Gastroesophageal sphincter (tissue), 4 donors: ENCODE measurements at regions not wholly inside any gene's neighbourhood (a gene's known extent, or its start where the extent isn't known, plus 50 kb on each side); places are given as distances from the start of the nearest gene placed in this dataset.

Experiments
- ATAC-seq: fragments of 150-250 bp; one replicate; pipeline ENCODE4 v1.9.1; 2016; ENCODE audit warnings: mild to moderate bottlenecking, moderate library complexity
- H3K27ac ChIP-seq, 4 donors: fragments of 200-600 bp; sonication (generic) in 3 of 4; 1 replicate in 3 of 4; 2 replicates in 1 of 4; pipeline ENCODE4 v1.5.1; 2016 to 2019
- H3K27me3 ChIP-seq: fragments of 200-600 bp; sonication (generic); one replicate; pipeline ENCODE4 v1.5.1; 2019
- H3K36me3 ChIP-seq, 2 donors: fragments of 200-600 bp; sonication (generic); one replicate each; pipeline ENCODE4 v1.5.1; 2019; ENCODE audit warnings: control low read depth in 1 of 2
- H3K4me1 ChIP-seq, 3 donors: fragments of 200-600 bp; sonication (generic); 1 replicate in 2 of 3; 2 replicates in 1 of 3; pipeline ENCODE4 v1.5.1; 2016 to 2019; ENCODE audit warnings: control low read depth in 2 of 3
- H3K4me3 ChIP-seq, 2 donors: fragments of 200-600 bp; sonication (generic); one replicate each; pipeline ENCODE4 v1.5.1; 2019; ENCODE audit warnings: mild to moderate bottlenecking in 1 of 2, moderate library complexity in 1 of 2
- H3K9me3 ChIP-seq, 3 donors: fragments of 200-600 bp; sonication (generic); one replicate each; pipeline ENCODE4 v1.5.1; 2017 to 2019; ENCODE audit warnings: control low read depth in 2 of 3
- CTCF ChIP-seq, 4 experiments: fragments of 200-600 bp in 2 of 4; fragments of 450-650 bp in 2 of 4; sonication (generic) in 1 of 4; IDR thresholded peaks; one replicate each; pipeline ENCODE4 v1.5.1; 2017 to 2019; ENCODE audit warnings: antibody characterized with exemption in 4 of 4, mild to moderate bottlenecking in 2 of 4, moderate library complexity in 2 of 4
- EP300 ChIP-seq: sonication (generic); formaldehyde crosslinking; IDR thresholded peaks from one replicate; pipeline ENCODE4 v1.6.1; 2017; ENCODE audit warnings: antibody characterized with exemption, mild to moderate bottlenecking
- POLR2A ChIP-seq, 2 donors: fragments of 450-650 bp; IDR thresholded peaks; one replicate each; pipeline ENCODE4 v1.6.1; 2017; ENCODE audit warnings: antibody characterized with exemption in 2 of 2, mild to moderate bottlenecking in 2 of 2, moderate library complexity in 1 of 2
- POLR2AphosphoS5 ChIP-seq: sonication (generic); formaldehyde crosslinking; IDR thresholded peaks from one replicate; pipeline ENCODE4 v1.6.1; 2017; ENCODE audit warnings: antibody characterized with exemption
- WGBS, 2 donors: methylation state at CpG; one replicate each; pipeline ENCODE4 v1.1.5; 2018; ENCODE audit warnings: low coverage in 1 of 2; 5-methylcytosine and 5-hydroxymethylcytosine counted together

- H3K36me3 ChIP-seq = no peaks in the 10 kb centered on the region
- TF ChIP-seq EP300 (no peak), POLR2AphosphoS5 (no peak), POLR2A (IDR thresholded peaks at IDR 0.05) (no peak), CTCF (IDR thresholded peaks at IDR 0.05) (no peak)
- H3K27ac ChIP-seq = no peak overlapping the region
- no peak overlapping the region for H3K4me3 ChIP-seq
- H3K9me3 ChIP-seq = no peaks in the 10 kb centered on the region
- H3K4me1 ChIP-seq = peaks cover 10 to 44% (median 16%) of the 10 kb centered on the region in 3 donors
- 89% methylated on average over 3 of the region's 3 CpGs; no CpG with 5 or more reads in 1 of the 2 donors for WGBS, 2 donors
- no peak for ATAC-seq
- no peaks in the 10 kb centered on the region for H3K27me3 ChIP-seq
Observed at GRCh38 chr16:86347090-86347489, 163.2 kb upstream of the FOXF1 start.

- no peak for ATAC-seq
- Histone ChIP-seq H3K36me3 (no peaks in the 10 kb centered on the region), H3K27ac (no peak overlapping the region), H3K27me3 (no peaks in the 10 kb centered on the region), H3K4me1 (peaks cover 3 to 35% (median 11%) of the 10 kb centered on the region in 3 donors), H3K4me3 (no peak overlapping the region), H3K9me3 (no peaks in the 10 kb centered on the region)
- 83 to 91% methylated on average over 1 to 2 of the region's 11 CpGs for whole genome bisulfite sequencing, 2 donors
- no peak for TF ChIP-seq CTCF (IDR thresholded peaks at IDR 0.05)
- no peak for TF ChIP-seq POLR2AphosphoS5
- no peak for TF ChIP-seq POLR2A (IDR thresholded peaks at IDR 0.05)
- no peak for TF ChIP-seq EP300
Observed at GRCh38 chr16:86347916-86348555, 162.3 kb upstream of the FOXF1 start.

- Histone ChIP-seq H3K4me3 (no peak overlapping the region), H3K27ac (no peak overlapping the region), H3K9me3 (no peaks in the 10 kb centered on the region), H3K4me1 (peaks cover 0 to 24% (median 2%) of the 10 kb centered on the region in 3 donors), H3K27me3 (no peaks in the 10 kb centered on the region), H3K36me3 (no peaks in the 10 kb centered on the region)
- TF ChIP-seq CTCF (IDR thresholded peaks at IDR 0.05) (no peak), POLR2A (IDR thresholded peaks at IDR 0.05) (no peak), POLR2AphosphoS5 (no peak), EP300 (no peak)
- 82 to 87% methylated on average over 3 to 5 of the region's 5 CpGs for WGBS, 2 donors
- no peak for ATAC-seq
Observed at GRCh38 chr16:86349338-86349900, 160.9 kb upstream of the FOXF1 start.

GRCh38 chr16:86350289-86350688 is 160.0 kb upstream of the FOXF1 start:
- no peak for ATAC-seq
- Histone ChIP-seq H3K27ac (no peak overlapping the region), H3K27me3 (no peaks in the 10 kb centered on the region), H3K4me3 (no peak overlapping the region), H3K9me3 (no peaks in the 10 kb centered on the region), H3K4me1 (peaks cover 0 to 19% (median 0%) of the 10 kb centered on the region in 3 donors), H3K36me3 (no peaks in the 10 kb centered on the region)
- WGBS, 2 donors = 55 to 82% methylated on average over 5 of the region's 5 CpGs
- TF ChIP-seq POLR2AphosphoS5 = no peak
- TF ChIP-seq POLR2A (IDR thresholded peaks at IDR 0.05) = no peak
- no peak for TF ChIP-seq CTCF (IDR thresholded peaks at IDR 0.05)
